HG03520 (cell line): ENCODE measurements at regions not wholly inside any gene's neighbourhood (a gene's known extent, or its start where the extent isn't known, plus 50 kb on each side); places are given as distances from the start of the nearest gene placed in this dataset.
"Not testable (repeated sequence)": the region's sequence is repeated elsewhere in the genome, so short reads cannot be mapped to it uniquely, and the experiment has no call there.

Experiments
- ATAC-seq: cut with Tn5 transposase; IDR thresholded peaks from one replicate; pipeline ENCODE4 v1.9.1; 2021; ENCODE audit warnings: mild to moderate bottlenecking, moderate library complexity; ENCODE audit not compliant: unreplicated experiment

DNA sequence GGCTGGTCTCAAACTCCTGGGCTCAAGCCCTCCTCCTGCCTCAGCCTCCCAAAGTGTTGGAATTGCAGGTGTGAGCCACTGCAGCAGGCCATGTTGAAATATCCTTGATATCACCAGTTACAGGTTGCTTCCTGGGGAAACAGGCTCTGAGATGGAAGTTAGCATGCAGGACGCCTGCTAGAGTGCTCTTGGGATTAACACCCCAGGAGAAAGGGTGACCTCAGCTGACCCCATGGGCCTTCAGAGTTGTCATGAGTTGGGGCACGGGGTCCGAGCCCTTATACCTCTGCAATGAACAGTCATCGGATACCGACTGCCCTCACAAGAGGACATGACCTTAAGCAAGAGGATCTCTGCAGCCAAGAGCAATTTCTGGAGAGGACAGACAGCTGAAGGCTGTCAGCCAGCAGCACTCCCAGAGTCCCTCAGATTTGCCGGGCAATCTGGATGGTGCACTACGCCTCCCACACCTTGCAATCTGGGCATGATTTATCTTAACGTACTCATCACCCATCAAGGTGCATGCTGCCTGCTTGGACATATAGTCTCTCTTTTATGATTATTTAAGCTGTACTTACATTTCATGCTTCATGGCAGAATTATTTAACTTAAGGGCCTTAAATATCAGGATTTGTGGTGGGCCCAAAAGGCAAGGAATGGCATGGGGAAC lies 134.6 kb downstream of the ADSS2 start:
- no peak for ATAC-seq

DNA sequence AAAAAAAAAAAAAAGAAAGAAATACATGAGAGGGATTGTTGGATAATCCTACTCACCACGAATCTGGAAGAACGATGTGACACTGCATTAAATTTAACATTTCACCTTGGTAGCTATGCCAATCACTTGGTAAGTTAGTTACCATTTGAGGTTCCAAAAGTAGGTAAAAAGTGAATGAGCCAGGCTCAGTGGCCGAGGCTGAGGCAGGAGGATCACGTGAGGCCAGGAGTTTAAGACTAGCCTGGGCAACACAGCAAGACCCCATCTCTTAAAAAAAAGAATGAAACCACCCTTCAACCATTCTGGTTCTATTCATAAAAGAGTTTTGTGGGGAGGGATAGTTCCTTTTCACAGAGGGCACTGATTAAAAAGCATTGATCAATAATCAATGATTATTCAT lies 133.6 kb downstream of the ADSS2 start:
- no peak for ATAC-seq

DNA sequence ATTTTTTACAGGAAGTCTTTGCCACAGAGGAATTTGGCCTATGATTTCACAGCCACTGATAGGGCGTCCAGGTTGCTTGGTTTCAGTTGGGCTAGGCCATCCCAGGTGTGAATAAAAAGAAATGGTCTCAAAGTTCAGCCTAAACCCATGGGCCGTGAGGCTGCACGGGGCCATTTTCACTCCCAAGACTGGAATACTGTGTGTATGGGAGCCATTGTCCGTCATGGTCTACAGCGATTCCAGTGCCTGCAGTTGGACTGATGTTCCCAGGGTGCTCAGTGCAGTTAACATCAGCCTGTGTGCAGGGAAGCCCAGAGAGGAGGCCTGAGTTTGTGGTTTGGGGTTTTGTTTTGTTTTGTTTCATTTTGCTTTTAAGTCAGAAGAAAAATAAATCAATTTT lies 133.2 kb downstream of the ADSS2 start:
- ATAC-seq: no peak

DNA sequence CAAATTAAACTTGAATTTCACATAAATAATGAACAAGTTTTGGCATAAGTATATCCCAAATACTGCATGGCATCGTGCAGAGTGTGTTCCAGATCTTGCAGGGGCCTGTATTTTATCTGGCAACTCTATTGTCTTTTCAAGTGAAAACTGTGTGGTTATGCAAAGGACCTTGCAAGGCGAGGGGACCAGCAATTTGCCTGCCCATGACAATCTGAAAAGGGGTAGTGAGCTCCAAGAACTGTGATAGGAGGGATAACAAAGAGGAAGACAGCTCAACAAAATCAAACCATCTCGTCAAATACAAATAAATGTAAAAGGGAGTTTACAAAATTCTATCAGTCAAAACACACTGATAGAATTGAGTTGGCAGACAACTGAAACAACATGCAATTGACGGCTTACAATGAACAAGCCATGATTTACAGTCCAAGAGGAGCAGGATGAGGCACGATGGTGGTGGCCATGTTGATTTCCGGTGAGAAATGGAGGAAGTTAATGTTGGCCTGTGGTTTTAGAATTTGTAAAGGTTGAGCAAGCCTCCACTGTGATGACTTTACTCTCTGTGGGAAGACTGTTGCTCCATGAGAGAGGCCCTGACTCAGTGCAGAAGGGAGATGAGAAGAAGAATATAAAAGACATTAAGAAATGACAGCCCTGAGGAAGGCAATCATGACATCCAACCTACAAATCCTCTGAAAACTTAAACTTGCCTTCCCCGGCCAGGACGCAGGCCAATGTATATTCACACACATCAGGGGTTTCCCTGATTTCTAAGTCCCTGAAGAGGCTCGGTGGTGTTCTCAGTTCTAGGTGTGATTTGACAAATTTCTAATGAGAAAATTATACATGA lies 132.2 kb downstream of the ADSS2 start:
- ATAC-seq: peak; percentile 74

DNA sequence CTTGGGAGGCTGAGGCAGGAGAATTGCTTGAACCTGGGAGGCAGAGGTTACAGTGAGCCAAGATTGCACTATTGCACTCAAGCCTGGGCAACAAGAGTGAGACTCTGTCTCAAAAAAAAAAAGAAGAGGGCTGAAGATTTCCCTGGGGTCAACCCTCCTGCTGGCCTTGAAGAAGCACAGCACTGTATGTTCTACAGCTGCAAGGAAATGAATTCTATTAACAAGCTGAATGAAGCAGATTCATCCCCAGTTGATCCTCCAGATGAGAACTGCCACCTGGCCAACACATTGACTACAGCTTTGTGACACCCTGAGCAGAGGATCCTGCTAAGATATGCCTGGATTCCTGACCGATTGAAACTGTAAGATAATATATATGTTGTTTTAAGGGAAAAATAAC lies 129.5 kb downstream of the ADSS2 start:
- ATAC-seq: no peak

DNA sequence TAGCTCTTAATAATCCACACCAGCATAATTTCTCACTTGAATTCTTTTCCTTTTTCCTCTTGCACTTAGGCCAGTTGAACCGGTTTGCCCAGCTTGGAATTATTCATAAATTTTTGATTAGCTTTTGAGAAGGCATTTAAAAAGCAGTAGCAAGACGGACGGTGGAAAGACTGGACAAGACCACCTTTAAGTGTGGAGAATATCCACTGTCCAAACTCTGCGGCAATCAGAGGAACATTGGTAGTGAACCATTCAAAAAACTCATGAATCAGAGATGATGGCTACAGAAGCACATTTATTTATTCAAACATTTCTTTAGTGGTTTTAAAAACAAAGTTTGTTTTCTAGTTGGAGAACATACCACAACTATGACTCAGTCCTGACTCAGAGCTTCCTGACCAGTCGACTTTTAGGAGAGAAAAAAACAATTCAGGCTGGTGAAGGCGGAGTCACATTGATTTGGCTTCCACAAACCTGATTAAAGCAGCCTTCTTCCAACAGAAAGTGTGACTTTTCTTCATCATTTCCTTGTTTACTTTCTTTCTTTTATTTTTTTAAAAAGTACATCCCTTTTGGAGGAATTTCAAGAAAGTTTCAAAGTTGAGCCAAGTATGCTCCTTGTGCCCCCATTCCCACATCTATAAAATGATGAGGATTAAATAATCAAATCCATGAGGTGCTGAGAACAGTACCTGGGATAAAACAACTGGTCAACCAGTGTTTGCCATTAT lies 128.8 kb downstream of the ADSS2 start:
- ATAC-seq: no peak

DNA sequence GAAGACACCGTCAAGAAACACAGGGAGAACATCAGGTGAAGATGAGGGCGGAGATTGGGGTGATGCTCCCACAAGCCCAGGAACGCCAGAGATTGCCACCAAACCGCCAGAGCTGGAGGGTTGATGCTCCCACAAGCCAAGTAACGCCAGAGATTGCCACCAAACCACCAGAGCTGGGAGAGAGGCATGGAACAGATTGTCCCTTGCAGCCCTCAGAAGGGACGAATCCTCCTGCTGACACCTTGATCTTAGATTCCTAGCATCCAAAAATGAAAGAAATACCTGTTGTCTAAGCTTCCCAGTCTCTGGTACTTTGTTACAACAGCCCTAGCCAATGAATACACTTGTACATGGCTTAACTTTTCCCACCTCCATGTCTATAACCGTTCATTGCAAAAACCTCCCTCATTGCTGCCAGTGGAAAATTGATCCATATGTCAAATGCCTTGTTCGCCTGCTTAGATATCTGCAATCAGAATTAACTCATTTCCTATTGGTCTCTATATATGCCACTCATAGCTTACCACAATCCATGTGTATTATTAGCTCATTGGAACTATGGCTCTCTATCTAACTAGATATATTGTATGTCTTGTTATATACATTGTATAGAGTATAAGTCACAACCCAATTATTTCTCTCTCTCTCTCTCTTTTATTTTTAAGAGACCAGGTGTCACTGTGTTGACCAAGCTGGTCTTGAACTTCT lies 127.4 kb downstream of the ADSS2 start:
- ATAC-seq: no peak

DNA sequence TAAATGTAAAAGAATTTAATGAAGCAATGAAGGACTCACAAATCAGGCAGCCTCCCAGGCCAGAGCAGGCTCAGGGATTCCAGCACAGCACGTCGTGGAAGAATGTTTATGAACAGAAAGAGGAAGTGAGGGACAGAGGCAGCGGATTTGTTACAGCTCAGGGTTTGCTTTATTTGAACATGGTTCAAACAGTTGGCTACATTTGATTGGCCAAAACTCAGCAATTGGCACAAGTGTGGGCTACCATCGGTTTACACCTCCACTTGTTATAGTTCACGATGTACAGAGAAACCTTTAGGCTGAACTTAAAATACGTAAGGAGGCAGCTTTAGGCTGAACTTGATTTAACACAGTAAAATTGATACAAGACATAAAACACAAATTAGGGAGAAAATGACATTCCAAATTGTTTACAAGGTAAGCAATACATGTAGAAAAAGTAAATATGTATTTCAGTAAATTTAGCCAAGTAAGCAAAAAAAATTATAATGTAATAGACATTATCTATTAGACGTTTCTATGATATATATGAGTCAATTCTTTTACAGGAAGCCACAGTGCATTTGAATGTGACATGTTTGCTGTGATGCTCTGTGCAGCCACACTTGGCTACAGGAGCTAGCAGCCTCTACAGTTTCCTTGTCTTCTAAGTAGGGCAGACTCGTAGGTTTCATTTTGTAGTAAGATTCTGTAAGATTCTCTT lies 126.5 kb downstream of the ADSS2 start:
- peak; percentile 76 for ATAC-seq

DNA sequence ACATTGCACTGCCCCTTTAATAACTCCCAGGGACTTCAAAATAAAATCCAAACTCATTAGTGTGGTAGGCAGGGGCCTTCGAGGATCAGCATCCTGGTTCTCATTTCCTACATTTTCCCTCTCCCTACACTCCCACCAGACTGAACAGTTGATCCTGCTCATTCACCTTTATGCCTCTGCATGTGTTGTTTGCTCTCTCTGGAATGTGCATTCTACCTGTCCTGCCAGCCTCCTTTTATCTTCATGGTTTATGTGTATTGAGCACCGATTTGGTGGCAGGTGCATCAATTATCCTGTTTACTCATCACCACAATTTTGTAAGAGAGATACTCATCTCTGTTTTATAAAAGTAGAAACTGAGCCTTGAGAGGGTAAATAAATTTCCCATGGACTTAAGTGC lies 125.0 kb downstream of the ADSS2 start:
- ATAC-seq: no peak

DNA sequence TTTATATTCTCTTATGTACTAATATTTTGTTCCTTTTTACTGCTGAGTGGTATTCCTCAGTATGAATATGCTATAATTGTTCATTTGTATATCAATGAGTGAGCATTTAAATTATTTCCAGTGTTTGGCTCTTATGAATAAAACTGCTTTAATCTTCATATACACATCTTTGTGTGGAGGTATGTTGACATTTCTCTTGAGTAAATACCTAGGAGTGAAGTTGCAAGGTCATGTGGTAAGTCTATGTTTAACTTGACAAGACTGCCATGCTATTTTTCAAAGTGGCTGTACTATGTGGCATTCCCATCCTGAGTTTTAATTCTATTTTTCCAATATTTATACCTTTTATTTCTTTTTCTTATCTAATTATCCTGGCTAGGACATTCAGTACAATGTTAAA lies 124.2 kb downstream of the ADSS2 start:
- ATAC-seq: no peak

DNA sequence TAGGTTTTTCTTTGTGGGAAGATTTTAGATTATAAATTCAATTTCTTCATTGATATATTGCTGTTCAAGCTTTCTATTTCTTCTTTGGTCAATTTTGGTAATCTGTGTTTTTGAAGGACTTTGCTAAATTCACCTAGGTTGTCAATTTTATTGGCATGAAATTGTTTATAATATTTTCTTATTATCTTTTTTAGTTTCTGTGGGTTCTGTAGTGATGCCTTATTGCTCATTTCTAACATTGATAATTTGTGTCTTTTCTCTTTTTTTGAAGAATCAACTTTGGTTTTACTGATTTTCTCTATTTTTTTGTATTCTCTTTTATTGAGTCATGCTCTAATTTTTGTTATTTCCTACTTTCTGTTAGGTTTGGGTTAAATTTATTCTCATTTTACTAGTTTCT lies 123.2 kb downstream of the ADSS2 start:
- no peak for ATAC-seq

DNA sequence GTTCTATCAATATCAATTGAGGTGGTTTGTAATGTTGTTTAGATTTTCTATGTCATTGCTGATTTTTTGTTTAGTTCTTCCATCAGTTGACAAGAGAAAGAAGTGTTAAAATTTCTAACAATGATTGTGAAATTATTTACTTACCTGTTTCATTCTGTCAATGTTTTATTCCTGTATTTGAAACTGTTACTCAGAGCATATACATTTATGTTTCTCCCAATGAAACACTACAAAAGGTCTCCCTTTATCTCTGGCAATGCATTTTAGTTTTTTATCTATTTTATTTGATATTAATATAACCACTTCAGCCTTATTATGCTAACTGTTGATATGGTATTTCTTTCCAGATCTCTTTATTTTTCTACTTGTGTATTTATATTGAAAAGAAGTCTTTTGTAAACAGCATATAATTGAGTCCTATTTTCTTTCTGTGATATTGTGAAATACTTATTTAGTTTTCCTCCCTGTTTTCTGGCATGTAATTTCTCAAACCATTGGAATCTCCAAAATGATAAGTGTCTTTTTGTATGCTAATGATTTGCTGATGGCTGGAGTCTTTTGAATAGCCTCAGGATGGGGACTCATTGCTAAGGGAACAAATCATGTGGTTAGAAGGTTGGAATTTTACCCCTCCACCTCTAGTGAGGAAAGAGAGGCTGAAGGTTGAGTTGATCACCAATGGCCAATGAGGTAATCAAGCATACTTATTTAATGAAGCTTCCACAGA lies 122.0 kb downstream of the ADSS2 start:
- no peak for ATAC-seq

DNA sequence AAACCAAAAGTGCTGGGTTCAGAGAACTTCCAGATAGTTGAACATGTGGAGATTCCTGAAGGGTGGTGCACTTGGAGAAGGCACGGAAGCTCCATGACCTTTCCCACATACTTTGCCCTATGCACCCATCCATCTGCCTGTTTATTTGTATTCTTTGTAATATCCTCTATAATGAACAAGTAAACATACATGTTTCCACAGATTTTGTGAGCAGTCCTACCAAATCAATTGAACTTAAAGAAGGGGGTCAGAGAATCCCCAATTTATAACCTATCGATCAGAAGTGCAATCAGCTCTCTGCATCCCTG lies 121.4 kb downstream of the ADSS2 start:
- no peak for ATAC-seq

DNA sequence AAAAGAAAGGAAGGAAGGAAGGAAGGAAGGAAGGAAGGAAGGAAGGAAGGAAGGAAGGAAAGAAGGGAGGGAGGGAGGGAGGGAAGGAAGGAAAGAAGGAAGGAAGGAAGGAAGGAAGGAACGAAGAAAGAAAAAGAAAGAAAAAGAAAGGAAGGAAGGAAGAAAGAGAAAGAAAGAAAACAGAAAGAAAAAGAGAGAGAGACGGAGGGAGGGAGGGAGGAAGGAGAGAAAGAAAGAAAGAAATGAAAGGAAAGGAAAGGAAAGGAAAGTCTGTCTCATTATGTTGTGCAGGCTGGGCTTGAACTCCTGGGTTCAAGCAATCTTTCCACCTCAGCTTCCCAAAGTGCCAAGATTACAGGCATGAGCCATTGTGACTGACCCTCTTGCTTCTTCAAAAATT lies 118.9 kb downstream of the ADSS2 start:
- ATAC-seq: not testable (repeated sequence)

DNA sequence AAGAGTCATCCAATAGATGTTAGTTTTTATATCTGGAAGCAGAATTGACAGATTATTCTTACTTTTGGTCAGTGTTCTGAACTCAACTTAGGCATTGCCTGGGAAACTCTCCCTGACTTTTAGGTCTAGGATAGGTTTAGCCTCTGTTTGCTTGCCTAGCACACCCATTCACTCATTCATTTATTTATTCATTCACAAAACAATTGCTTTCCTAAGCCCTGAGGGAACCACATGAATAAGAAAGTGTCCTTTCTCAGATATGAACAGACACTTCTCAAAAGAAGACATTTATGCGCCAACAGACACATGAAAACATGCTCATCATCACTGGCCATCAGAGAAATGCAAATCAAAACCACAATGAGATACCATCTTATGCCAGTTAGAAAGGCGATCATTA lies 117.4 kb downstream of the ADSS2 start:
- not testable (repeated sequence) for ATAC-seq

DNA sequence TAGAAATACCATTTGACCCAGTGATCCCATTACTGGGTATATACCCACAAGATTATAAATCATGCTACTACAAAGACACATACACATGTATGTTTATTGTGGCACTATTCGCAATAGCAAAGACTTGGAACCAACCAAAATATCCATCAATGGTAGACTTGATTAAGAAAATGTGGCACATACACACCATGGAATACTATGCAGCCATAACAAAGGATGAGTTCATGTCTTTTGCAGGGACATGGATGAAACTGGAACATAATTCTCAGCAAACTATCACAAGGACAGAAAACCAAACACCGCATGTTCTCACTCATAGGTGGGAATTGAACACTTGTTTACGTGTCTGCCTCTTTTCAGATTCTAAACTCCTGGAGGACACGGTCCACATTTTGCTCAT lies 116.9 kb downstream of the ADSS2 start:
- ATAC-seq: not testable (repeated sequence)

DNA sequence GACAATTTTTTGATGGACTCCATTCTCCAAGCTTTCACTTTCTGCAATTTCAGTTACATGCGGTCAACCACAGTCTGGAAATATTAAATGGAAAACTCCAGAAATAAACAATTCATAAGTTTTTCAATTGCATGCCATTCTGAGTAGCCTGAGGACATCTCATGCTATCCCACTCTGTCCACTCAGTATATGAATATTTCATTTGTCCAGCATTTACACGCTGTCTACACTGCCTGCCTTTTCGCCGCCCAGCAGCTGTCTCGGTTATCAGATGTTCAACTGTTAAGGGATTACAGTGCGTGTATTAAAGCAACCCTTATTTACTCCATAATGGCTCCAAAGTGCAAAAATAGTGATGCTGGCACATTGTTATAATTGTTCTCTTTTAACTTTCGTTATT lies 116.3 kb downstream of the ADSS2 start:
- no peak for ATAC-seq

DNA sequence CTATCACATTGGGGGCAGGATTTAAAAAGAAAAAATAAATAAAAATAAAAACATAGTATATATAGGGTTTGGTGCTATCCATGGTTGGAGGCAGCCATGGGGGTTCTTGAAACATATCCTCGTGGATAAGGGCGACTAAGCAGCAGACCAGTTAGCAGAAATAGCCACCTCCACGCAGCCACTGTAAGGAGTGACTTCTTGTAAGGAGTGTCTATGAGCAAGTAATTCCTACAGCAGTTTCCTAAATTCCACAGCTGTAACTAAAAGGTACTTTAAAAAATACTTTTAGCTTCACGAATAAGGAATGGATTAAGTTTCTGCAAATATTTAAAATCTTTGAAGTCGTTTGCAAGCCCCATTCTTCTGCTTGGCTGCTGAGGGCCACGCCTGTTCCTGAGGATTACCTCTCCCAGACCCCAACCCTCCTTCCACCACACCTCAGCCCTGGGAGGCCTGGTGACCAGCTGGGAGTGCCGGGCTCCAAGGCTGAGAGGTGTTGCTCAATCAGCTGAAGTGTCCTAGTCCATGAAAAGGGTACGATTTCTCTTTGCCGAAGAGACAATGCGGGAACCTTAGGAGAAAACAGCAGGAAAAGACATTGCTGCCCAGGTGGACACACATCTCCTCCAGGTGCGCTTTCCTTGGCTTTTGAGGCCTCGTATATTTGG lies 115.3 kb downstream of the ADSS2 start:
- no peak for ATAC-seq

DNA sequence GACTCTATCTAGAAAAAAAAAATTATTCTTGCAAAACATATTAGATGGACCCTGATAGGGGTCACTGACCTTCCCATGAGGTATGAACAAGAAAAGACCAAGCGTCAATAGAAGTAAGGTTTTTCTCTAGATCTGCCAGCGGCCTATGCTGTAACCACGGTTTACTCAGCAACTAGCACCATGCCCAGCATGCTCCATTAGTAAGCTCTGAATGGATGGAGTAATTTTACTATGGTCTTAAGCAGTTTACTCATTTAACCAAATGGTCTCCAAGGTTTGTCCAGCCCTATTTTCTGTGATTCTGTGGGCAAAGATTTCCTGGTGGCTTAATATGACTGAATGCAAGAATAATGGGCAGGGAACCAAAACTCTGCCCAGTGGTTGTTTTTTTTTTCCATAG lies 113.9 kb downstream of the ADSS2 start:
- ATAC-seq: no peak
